ENCODE measurements at regions not wholly inside any gene's neighbourhood (a gene's known extent, or its start where the extent isn't known, plus 50 kb on each side); places are given as distances from the start of the nearest gene placed in this dataset.

DNA sequence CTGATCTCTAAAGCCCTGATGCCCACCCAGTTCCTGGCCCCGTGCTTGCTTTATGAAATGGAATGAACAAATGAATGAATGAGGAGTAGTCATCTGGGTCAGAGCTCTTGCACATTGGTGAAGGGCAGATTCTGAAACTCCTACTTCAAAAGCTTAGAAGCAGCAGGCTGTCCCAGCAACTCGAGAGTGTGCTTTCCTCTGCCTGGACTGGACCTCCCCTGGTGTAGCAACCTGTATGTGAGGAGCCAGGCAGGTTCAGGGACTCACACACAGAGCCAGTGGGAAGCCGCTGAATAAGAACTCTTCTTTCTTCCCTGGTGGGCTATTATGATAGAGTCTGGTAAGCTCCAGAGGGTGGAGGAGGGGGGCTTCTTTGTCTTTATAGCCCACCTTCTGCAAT, 396.4 kb downstream of the CDK5RAP2 start:
- TF ChIP-seq, protein P1, sequence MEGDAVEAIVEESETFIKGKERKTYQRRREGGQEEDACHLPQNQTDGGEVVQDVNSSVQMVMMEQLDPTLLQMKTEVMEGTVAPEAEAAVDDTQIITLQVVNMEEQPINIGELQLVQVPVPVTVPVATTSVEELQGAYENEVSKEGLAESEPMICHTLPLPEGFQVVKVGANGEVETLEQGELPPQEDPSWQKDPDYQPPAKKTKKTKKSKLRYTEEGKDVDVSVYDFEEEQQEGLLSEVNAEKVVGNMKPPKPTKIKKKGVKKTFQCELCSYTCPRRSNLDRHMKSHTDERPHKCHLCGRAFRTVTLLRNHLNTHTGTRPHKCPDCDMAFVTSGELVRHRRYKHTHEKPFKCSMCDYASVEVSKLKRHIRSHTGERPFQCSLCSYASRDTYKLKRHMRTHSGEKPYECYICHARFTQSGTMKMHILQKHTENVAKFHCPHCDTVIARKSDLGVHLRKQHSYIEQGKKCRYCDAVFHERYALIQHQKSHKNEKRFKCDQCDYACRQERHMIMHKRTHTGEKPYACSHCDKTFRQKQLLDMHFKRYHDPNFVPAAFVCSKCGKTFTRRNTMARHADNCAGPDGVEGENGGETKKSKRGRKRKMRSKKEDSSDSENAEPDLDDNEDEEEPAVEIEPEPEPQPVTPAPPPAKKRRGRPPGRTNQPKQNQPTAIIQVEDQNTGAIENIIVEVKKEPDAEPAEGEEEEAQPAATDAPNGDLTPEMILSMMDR (IDR thresholded peaks at IDR 0.05; ENCODE audit: low read depth, low read length, missing control alignments), result no peak
- DNase-seq (ENCODE audit: low read depth), result no peak
- no peak overlapping the region for H3K4me3 ChIP-seq (ENCODE audit: low read depth, low read length)

DNA sequence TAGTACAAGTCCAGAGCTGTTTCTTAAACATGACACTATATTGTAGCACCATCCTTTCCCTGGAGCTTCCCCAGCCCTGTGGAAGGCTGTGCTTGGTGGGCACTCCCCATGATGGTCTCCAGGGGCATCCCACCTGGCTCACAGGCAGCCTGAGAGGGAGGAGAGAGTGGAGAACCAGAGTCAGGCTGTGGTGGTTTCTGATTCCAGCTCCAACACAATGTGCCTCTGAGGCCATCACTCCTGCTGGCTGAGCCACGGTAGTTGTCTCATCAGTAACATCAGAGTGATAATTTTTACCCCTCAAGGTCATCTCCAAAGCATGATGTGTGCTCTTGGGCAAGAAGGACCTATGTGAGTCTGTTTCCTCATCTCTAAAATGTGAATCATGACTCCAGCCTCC, 398.0 kb downstream of the CDK5RAP2 start:
- TF ChIP-seq, protein P1 (IDR thresholded peaks at IDR 0.05; ENCODE audit: low read depth, low read length, missing control alignments), result no peak
- H3K4me3 ChIP-seq (ENCODE audit: low read depth, low read length), result no peak overlapping the region
- no peak for DNase-seq (ENCODE audit: low read depth)

DNA sequence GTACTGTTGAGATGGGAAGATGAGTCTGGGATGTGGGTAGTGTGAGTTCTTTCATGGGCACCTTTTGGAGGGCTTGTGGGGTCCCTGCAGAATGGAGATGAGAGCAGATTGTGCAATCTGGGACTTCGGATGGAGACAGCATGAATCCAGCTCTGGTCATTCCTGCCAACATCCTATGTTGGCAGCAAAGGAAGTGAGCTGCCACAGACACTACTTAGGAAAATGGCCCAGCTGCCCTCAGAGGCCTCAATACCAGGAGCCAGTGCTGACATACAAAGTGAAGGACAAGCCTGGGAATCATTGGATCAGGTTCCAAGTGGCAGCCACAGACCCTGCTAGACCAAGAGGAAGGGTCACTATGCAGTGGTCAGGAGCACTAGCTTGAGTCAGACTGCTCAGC, 402.8 kb downstream of the CDK5RAP2 start:
- H3K4me3 ChIP-seq (ENCODE audit: low read depth, low read length), result no peak overlapping the region
- no peak for DNase-seq (ENCODE audit: low read depth)
- TF ChIP-seq, protein P1 (IDR thresholded peaks at IDR 0.05; ENCODE audit: low read depth, low read length, missing control alignments), result no peak

DNA sequence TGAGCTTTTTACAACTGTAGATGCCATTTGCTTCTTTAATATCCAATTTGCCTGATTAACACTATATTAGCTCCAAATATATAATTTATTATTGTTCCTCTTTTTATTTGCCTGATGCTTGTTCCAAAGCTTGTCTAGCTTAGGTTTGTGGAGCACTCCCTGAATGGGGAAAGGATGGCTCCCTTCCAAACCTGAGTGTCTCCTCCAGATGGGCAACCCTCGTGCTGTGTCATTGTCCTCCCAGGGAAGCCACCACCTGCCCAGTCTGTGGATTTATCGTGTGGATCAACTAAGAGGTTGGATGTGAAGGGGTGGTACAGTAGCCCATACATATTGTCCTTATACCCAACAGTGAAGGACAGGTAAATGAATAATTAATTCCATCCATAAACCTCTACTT, 404.9 kb downstream of the CDK5RAP2 start:
- no peak for DNase-seq (ENCODE audit: low read depth)
- no peak overlapping the region for H3K4me3 ChIP-seq (ENCODE audit: low read depth, low read length)
- TF ChIP-seq, protein P1 (IDR thresholded peaks at IDR 0.05; ENCODE audit: low read depth, low read length, missing control alignments), result no peak

DNA sequence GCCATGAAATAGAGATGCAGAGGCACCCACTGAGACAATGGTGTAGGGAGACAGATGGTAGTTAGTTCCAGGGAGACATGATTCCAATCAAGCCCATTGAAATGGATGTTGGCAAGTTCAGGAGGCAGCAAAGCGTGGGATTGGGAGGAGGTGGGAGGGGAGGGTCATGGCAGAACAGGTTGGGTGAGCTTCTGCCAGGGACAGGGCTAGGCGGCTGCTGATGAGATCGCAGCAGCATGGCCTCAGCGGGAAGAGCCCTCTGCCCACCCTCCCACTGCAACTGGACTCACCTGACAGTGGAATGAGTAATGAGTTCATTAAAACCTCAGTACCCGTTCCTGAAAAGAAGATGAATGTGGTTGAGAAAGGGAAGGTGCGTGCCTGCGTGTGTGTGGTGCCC, 418.2 kb downstream of the CDK5RAP2 start:
- no peak overlapping the region for H3K4me3 ChIP-seq (ENCODE audit: low read depth, low read length)
- DNase-seq (ENCODE audit: low read depth), result no peak
- TF ChIP-seq, protein P1 (IDR thresholded peaks at IDR 0.05; ENCODE audit: low read depth, low read length, missing control alignments), result no peak

DNA sequence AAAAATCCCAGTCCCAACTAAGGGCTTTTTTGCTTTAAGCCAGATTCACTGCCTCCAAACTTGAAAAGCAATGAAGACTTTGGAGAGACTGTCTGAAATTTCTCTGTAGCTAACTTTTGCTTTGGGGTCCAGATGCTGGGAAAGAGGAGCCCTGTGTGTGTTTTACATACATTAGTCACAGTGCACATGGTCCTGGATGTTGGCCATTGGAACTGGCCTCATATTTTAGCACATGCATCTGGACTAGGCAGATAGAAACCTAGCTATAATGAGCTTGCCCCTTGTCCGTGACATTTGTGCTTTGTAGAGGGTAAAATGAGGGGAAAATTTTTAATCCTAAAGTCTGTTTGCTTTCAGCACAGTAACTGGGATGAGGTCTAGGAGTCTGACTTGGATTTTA, 421.7 kb downstream of the CDK5RAP2 start:
- TF ChIP-seq, protein P1 (IDR thresholded peaks at IDR 0.05; ENCODE audit: low read depth, low read length, missing control alignments), result no peak

DNA sequence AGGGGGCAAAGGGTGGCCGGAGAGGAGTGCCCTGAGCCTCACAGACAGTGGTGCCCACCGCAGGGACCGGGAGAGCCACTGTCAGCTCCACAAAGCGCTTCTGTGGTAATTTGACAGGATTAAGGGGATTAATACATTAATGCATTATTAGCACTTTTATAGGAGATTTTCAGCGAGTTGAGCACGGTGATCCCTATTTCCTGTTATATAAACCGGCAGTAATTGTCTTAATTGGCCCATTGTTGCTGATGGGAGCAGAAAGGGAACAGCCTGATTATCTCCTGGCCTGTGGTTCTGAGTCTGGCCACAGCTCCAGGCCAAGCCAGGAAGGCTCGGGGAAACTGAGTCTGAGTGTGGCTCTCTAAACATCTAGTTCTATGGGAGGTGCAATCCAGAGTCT, 423.6 kb downstream of the CDK5RAP2 start:
- no peak for DNase-seq (ENCODE audit: low read depth)
- H3K4me3 ChIP-seq (ENCODE audit: low read depth, low read length), result no peak overlapping the region
- TF ChIP-seq, protein P1 (IDR thresholded peaks at IDR 0.05; ENCODE audit: low read depth, low read length, missing control alignments), result no peak

More for the DNA sequence above, 421.7 kb downstream of the CDK5RAP2 start:
- H3K4me3 ChIP-seq (ENCODE audit: low read depth, low read length), result no peak overlapping the region
- no peak for DNase-seq (ENCODE audit: low read depth)
